Brain pericyte (primary cell): ENCODE measurements at regions not wholly inside any gene's neighbourhood (a gene's known extent, or its start where the extent isn't known, plus 50 kb on each side); places are given as distances from the start of the nearest gene placed in this dataset.

Experiments used
- DNase-seq: peaks from one replicate; pipeline ENCODE4 v3.0.0-alpha.2; 2012; ENCODE audit warnings: low read depth, low spot score

DNA sequence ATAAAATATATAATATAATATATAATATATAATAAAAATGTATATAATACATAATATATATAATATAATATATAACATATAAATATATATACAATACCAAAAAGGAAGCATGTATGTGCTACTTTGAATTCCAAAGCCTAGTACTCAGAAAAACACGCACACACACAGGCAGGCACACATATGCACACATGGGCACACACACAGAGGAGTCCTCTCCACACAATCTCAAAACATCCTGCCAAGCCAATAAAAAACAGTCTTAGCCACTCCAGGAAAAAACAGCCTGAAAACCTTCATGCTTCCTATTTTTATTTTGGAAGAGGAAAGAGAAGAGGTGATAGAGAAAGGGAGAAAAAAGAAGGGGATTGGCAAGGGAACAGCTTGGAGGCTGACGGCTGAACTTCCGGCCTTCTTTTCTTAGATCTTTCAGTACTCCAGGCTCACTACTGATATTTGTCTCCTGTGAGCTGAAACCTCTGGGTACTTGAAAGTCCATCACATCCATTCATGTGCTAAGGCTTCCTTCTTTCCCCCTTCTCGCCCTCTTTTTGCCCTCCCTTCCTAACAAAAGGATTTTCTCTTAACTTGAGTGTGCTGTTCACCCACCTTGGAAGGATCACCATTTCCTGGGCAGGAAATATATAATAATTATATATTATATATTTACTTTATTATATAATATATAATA is 394.2 kb downstream of the NUAK1 start:
- DNase-seq, result no peak

DNA sequence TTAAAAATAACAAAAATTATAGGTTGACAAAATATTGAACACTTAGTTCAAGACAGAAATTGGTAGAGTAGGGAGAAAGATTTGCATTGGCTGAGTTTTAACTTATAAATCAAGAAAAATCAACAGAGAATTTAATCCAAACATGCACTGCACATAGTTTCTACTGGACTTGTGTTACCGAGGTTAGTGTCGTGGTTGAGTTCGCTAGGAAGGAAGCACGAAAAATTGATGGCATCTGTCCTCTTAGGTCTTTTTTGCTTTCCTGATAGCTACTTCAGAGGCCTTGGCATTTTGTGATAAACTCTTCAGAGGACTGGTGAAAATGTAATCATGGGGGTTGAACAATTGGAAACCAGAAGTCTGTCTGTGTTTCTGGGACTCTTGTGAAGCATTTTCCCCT is 392.9 kb downstream of the NUAK1 start:
- no peak for DNase-seq

DNA sequence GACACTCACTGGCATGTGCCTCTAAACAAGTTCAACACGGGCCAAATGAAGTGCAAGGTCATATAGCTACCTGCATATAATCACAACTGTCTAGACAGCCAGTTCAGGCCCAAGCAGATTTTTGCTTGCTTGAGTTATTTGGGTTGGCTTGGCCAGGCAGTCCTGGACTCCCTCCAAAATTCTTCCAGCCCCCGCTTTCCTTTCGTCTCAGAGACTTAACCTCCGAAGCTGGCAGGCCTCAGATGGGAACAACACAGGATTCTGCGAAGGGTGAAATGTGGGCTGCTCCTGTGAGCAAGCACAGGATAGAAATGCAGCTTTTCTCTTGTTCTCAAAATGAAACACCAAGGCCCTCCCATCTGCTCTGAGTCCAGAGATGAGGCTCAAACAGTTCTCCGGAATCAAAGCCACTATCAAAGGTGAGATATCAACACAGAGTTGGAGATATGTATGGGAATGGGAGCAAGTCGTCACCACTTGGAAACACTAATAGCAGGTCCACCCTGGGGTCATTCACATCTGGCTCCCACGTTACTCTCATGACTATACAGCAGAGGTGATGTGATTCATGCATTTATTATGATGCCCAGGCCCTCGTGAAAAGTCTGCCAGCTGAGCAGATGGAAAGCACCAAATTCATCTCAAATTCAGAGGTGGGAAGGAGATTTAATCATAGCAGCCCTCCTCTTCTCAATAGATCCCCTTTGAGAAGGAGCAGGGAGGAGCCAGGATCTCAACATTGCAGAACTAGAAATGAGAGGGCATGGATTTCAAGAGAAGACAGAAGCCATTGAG is 389.8 kb downstream of the NUAK1 start:
- no peak for DNase-seq

DNA sequence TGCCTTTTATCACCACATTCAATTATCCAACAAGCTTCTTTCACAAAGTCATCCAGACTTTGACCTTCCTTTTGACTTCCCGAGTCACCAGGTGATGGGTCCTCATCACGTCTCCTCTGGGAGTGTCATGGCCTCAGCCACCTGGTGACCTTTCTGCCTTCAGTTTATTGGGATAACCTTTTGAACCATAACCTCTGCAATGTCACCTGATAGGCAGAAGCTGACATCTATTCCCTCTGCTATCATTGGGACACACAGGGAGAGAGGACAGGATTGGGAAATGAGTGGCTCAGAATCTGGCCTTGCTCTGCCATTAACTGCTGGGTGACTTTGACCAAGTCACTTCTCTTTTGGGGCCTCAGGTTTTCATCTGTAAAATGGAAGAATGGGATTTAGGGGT is 388.7 kb downstream of the NUAK1 start:
- no peak for DNase-seq

- no peak for DNase-seq
These were observed 384.4 kb downstream of the NUAK1 start for GRCh38 chr12:105754313-105754712.

GRCh38 chr12:105756961-105757360 is 381.8 kb downstream of the NUAK1 start:
- DNase-seq, result no peak

DNA sequence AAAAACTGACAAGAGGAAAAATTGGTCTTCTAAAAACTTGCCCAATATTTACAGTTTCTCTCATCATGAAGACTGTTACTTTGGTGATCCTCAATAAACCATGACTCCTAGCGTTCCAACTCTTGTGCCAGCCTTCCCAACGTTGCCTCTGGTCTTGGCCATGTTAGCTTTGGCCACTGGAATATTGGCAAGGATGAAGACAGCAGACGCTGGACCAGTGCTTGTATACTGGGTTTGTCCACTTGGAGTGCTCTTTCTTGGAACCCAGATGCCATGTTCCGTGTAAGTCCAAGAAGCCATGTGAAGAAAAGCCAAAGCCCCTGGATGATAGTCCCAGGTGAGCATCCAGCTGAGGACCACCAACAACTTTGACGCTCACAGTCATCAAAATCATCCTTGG is 379.6 kb downstream of the NUAK1 start:
- no peak for DNase-seq

GRCh38 chr12:105761075-105761474 is 377.7 kb downstream of the NUAK1 start:
- no peak for DNase-seq

DNA sequence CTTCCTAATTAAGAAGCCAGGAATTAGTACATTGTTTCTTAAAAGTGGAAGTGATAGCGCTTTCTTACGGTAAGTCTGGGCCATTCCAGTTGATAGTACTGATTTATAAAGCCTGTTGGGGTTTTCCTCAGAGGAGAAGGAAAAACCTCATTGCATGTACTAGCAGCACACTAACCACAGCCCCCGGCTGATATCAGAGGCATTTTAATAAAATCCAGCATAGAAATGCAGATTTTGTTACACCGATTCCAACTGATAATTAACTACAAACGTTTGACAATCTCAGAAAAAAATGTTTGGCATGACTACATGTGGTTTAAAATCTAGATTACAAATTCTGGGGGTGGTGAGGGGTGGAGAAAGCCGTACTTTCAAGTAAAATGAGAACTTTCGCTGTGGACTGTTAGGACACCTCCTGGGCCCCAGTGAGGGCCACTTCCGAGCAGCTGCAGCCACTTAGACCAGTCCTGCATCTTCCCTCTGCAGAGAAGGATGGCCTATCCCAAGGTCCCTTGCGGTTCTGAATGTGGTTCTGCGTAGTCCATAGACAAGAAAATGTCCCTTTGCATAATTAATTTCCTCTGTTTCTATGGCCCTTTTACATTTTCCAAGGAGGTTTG is 374.4 kb downstream of the NUAK1 start:
- no peak for DNase-seq

DNA sequence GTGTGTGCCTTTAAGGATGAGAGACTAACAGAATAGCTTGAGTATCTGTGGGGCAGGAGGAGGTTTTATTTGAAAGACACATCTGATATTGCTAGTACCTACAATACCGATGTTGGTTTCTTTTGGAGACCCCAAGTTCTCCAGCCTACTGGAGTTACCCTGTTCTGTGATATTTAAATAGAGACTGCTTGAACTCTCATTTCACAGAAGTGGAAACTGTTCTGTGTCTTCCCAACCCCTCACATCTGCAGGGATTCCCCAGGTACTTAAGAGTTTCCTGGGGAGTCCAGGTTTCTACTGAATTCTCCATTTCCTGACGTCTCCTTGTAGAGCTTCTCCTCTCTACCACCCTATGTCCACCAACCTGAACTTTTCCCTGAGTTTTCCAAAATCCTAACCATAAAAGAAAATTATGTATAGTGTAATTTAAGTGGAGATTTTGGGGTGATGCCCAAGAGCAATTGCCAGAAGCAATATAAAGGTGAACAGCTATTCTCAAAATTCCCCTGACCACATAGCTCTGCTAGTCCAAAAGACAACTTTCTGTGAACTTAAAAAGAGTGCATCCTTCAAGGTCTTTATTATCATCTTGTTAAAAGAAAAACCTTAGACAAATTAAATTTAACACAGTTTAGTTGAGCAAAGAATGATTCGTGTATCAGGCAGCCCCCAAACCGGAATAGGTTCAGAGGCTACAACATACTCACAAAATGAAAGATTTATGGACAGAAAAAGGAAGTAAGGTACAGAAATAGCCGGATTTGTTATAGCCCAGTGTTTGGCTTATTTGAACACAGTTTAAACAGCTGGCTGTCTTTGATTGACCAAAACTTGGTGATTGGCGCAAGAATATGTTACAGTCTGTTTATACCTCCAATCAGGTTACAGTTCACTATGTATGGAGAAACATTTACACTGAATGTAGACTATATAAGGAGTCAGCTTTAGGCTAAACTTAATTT is 373.4 kb downstream of the NUAK1 start:
- no peak for DNase-seq

DNA sequence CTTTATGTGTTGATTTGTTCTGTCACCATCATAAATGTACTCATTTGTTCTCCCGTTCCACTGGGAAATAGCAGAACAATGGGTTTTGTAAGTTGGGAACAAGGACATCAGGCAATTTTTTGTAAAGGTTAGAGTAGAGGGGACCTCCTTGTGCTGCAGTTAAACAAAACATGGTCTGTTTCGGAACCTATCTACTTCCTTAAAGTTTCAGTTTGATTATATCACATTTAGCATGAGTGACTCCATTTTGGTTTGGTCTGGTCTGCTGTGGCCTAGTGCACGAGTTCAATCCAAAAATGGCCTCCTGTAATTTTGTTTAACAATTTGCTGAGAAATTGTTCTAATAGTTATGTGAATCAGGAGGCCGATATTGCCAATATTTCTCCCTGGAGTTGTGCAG is 372.7 kb downstream of the NUAK1 start:
- no peak for DNase-seq

GRCh38 chr12:105769486-105769885 is 369.3 kb downstream of the NUAK1 start:
- DNase-seq, result no peak

DNA sequence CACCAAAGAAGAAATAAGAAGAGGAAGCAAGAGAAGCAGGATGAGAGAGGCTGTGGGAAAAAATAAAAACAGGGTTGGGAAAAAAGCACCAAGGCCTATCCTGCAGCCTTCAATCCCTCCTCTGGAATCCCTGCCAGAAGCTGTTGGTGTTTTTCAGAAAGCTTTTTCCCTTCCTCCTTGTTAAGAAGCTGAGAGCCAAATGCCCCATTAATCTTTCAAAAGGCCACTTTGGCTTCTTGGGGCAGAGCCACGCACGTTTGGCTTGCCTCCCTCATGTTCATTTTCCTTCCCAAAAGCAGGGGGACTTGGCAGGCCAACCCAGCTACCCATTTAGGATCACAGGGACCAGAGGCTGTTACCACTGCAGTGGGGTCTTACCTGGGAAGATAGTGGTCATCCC is 365.3 kb downstream of the NUAK1 start:
- DNase-seq, result no peak

DNA sequence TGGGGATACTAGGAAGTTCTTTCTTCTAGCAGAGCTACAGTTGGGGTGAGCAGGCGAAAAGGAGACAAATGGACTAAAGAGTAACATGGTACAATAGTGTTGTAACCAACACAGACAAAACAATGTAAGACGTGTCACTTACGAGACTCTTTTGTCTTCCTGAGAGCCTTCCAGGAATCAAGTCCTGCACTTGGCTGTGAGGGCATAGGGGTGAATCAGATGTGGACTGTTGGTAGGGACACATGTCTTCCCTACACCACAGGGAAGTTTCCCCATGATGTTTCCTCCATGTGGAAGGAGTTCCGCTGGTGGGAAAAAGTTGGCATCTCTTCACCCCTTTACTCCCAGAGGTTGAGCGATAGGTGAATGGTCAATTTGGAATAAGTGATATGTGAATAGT is 364.7 kb downstream of the NUAK1 start:
- DNase-seq, result no peak

GRCh38 chr12:105775343-105775742 is 363.4 kb downstream of the NUAK1 start:
- DNase-seq, result no peak

DNA sequence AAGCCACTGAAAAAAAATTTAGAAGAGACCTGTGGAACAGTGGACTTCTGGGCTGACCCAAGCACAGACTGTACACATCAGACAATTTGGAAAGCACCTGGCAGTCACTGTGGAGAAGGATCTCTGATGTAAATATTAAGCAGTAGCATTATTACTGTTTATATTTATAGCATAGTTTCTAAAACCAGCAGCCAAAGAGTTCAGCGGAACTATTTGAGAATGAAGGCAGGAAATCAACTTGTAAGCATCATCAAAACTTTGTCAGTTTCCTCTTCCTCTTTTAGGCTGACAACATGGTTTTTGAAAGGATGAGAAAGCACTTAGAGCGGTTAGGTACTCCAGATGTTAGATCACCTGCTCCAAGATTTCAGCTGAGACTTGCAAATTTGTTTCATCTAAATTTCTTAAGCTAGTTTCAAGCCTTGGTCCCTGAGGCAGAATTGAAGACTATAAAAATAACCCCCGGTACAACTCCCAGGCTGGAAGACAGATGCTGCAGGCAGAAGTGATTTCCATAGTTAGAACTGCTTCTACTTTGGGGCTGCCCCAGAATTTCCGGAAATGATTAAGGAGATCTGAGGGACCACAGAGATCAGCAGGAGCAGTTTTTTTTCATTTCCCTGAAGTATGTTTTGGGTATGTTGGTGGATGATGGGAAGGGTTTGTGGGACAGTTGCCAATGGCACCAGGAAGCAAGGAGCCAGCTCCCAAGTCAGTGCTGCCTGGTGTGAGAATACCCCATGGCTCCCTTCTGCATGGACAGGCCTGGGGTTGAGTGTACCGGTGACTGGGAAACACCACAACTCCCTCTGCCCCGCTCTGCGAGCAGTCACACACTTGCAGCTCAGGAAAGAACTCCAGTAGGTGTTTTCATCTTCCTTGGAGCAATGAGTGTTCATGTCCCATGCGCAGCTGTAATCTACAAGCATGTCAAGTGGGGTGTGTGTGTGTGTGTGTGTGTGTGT is 354.5 kb downstream of the NUAK1 start:
- DNase-seq, result no peak

DNA sequence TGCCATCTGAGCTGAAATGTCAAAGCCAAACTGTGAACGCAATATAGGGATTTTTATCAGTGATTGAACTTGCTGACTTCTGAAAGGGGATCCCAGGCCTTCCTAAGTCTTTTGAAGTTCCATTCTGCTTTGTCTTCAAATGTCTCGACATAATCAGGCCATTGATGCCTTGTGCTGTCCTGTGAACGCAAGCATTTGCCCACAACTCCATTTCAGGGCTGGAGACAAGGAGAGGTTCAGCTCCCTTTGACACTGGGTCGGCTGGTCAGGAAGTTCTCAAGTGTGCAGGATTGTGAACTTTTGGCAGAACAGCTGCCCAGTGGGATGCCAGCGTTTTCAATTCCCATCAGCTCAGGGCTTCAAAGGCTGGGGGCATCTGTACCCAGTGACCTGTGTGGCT is 345.3 kb downstream of the NUAK1 start:
- no peak for DNase-seq

- DNase-seq, result no peak
These were observed 340.4 kb downstream of the NUAK1 start for GRCh38 chr12:105798256-105798845.

GRCh38 chr12:105799103-105799502 is 339.7 kb downstream of the NUAK1 start:
- no peak for DNase-seq

GRCh38 chr12:105801351-105801750 is 337.4 kb downstream of the NUAK1 start:
- no peak for DNase-seq
